ENCODE measurements at regions not wholly inside any gene's neighbourhood (a gene's known extent, or its start where the extent isn't known, plus 50 kb on each side); places are given as distances from the start of the nearest gene placed in this dataset.

DNA sequence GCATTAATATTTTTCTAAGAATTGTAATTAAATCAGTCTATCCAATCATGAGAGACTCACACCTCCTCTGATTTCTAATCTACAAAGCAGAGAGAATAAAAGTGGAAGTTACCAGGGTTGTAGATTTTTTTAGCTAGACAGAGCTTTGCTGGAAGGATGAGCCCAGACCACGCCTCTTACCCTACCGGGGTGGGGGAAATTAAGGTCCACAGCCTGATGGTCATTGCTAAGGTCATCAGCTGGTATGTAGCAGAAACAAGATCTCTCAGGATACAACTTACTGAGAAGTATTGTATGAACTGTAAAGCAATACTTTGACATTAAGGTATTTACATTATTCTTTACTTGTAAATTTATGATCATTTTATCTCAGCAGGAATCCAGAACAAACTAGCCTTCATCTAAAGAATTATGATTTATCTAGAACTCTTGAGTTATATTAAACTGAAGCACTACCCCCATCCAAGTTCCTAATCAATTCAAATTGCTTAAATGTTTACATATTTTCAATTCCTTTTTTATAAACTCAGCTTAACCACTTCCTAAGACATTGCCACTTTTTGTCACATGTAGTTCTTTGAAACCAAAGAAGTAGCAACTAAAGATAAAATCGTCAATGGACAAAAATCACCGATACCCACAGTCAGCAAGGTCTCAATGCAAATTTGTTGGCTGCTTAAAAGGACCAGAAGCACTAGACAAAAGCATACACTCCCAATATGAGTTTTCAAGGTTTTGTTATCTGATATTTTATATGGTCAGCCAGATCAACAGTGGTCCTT is 225.8 kb upstream of the DAPK1 start:
- TF ChIP-seq, protein P1, sequence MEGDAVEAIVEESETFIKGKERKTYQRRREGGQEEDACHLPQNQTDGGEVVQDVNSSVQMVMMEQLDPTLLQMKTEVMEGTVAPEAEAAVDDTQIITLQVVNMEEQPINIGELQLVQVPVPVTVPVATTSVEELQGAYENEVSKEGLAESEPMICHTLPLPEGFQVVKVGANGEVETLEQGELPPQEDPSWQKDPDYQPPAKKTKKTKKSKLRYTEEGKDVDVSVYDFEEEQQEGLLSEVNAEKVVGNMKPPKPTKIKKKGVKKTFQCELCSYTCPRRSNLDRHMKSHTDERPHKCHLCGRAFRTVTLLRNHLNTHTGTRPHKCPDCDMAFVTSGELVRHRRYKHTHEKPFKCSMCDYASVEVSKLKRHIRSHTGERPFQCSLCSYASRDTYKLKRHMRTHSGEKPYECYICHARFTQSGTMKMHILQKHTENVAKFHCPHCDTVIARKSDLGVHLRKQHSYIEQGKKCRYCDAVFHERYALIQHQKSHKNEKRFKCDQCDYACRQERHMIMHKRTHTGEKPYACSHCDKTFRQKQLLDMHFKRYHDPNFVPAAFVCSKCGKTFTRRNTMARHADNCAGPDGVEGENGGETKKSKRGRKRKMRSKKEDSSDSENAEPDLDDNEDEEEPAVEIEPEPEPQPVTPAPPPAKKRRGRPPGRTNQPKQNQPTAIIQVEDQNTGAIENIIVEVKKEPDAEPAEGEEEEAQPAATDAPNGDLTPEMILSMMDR (IDR thresholded peaks at IDR 0.05) = no peak
- no peaks in the 10 kb centered on the region for H3K9me3 ChIP-seq
- 69 to 82% (median 72%) methylated on average over 4 of the region's 4 CpGs for WGBS, 3 donors
- no peaks in the 10 kb centered on the region for H3K36me3 ChIP-seq (ENCODE audit: insufficient read depth in 1 of 2, low read depth in 1 of 2)
- no peak for ATAC-seq
- DNase-seq = no peak
- no peak overlapping the region for H3K27ac ChIP-seq
- H3K27me3 ChIP-seq (ENCODE audit: insufficient read depth in 3 of 3, low read length in 2 of 3) = peaks cover 0 to 8% (median 0%) of the 10 kb centered on the region in 3 donors
- intact Hi-C loops (cut with DNase I) = no loop called here
- H3K4me3 ChIP-seq = no peak overlapping the region
- no peaks in the 10 kb centered on the region for H3K4me1 ChIP-seq

DNA sequence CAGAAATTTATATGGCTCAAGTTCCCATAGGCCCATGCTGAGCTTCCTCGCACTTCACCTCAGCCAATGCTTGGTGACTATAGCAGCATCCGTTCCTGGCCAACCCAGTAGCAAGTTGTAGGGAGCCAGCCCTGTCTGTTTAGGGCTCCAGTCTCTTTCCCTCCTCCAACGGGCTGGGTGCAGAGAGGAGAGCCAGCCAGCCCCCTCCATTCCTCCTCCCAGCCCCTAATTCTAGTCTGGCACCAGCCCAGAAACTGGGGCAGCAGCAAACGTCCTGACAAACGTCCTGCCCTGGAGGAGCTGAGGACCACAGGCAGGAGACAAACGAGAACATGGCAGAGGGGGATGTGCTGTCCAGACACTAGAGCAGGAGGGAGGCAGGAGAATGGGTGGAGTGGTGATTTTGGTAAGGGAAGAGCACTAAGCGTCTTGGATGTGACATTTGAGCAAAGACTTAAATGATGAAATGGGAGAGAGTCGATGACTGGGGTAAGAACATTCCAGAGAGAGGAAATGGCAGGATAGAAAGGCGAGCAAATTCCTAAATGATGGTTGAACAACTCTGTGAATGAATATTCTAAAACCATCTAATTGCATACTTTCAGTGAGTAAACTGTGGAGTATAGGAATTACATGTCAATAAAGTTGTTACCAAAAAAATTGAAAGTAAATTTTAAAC is 222.5 kb upstream of the DAPK1 start:
- TF ChIP-seq, protein P1 (IDR thresholded peaks at IDR 0.05) = no peak
- H3K4me3 ChIP-seq = no peak overlapping the region
- intact Hi-C loops (cut with DNase I) = no loop called here
- H3K4me1 ChIP-seq = no peaks in the 10 kb centered on the region
- H3K27me3 ChIP-seq (ENCODE audit: insufficient read depth in 3 of 3, low read length in 2 of 3) = peaks cover 0 to 3% (median 0%) of the 10 kb centered on the region in 3 donors
- no peaks in the 10 kb centered on the region for H3K36me3 ChIP-seq (ENCODE audit: insufficient read depth in 1 of 2, low read depth in 1 of 2)
- no peak for DNase-seq
- H3K9me3 ChIP-seq = no peaks in the 10 kb centered on the region
- no peak overlapping the region for H3K27ac ChIP-seq
- WGBS, 3 donors = 61 to 71% (median 61%) methylated on average over 9 of the region's 9 CpGs
- ATAC-seq = no peak

- intact Hi-C loops (cut with DNase I) = no loop called here
- ATAC-seq (peak in 1 of 4 donors; percentile 41), DNase-seq (no peak)
- Histone ChIP-seq H3K4me1 (no peaks in the 10 kb centered on the region), H3K9me3 (no peaks in the 10 kb centered on the region), H3K27ac (peak overlapping the region; percentile 13), H3K36me3 (ENCODE audit: insufficient read depth in 1 of 2, low read depth in 1 of 2) (no peaks in the 10 kb centered on the region), H3K4me3 (no peak overlapping the region), H3K27me3 (ENCODE audit: insufficient read depth in 3 of 3, low read length in 2 of 3) (peaks cover 0 to 3% (median 0%) of the 10 kb centered on the region in 3 donors)
- TF ChIP-seq, protein P1 (IDR thresholded peaks at IDR 0.05) = no peak
- 85 to 91% (median 88%) methylated on average over 8 of the region's 8 CpGs for WGBS, 3 donors
These were observed 221.3 kb upstream of the DAPK1 start for GRCh38 chr9:87276327-87276841.

DNA sequence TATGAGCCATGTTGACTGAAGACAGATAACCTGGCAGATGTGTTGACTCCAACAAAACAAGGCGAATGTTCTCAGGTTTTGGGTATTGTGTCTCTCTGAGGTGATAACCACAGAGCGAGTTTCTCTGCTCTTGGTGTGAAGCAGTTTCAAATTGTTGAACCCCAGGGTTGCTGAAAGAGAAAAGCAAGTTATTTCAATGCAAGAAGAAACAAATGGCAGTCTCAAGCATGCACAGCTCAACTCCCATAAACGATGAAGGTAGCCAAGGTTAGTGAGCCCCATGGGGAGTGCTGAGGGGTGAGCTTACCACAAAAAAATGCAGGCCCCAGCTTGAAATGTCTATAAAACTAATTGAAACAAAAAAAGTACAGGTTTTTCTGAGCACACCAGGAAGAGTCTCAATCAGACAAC is 220.8 kb upstream of the DAPK1 start:
- H3K27me3 ChIP-seq (ENCODE audit: insufficient read depth in 3 of 3, low read length in 2 of 3) = peaks cover 0 to 3% (median 0%) of the 10 kb centered on the region in 3 donors
- H3K27ac ChIP-seq = peak overlapping the region; percentile 13
- ATAC-seq = no peak
- H3K36me3 ChIP-seq (ENCODE audit: insufficient read depth in 1 of 2, low read depth in 1 of 2) = no peaks in the 10 kb centered on the region
- TF ChIP-seq, protein P1 (IDR thresholded peaks at IDR 0.05) = no peak
- H3K4me3 ChIP-seq = no peak overlapping the region
- 72 to 87% (median 80%) methylated on average over 3 of the region's 3 CpGs for WGBS, 3 donors
- intact Hi-C loops (cut with DNase I) = no loop called here
- H3K4me1 ChIP-seq = no peaks in the 10 kb centered on the region
- H3K9me3 ChIP-seq = no peaks in the 10 kb centered on the region
- no peak for DNase-seq

All from psoas muscle (tissue), 7 donors.